Activated CD8-positive, alpha-beta memory T cell treated with anti-CD3 and anti-CD28 coated beads, Interleukin-2, amount 50 U/mL, for 4 hours (primary cell): ENCODE measurements at regions not wholly inside any gene's neighbourhood (a gene's known extent, or its start where the extent isn't known, plus 50 kb on each side); places are given as distances from the start of the nearest gene placed in this dataset.
A peak's percentile ranks its signal among the peaks of the same experiment; 100 is the strongest.
"Not testable (repeated sequence)": the region's sequence is repeated elsewhere in the genome, so short reads cannot be mapped to it uniquely, and the experiment has no call there.

Experiments
- DNase-seq: peaks from one replicate; pipeline ENCODE4 v3.0.0-alpha.2; 2020

DNA sequence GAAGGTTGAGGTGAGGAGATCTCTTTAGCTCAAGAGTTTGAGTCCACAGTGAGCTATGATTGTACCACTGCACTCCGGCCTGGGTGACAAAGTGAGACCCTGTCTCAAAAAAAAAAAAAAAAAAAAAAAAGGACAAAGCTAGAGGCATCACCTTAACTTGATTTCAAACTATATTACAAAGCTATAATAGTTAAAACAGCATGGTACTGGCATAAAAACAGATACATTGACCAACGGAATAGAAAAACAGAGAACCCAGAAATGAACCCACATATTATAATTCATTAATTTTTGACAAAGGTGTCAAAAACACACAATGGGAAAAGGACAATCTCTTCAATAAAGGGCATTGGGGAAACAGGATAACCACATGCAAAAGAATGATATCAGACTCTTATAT lies 50.8 kb upstream of the MBOAT1 start:
- DNase-seq, result no peak

DNA sequence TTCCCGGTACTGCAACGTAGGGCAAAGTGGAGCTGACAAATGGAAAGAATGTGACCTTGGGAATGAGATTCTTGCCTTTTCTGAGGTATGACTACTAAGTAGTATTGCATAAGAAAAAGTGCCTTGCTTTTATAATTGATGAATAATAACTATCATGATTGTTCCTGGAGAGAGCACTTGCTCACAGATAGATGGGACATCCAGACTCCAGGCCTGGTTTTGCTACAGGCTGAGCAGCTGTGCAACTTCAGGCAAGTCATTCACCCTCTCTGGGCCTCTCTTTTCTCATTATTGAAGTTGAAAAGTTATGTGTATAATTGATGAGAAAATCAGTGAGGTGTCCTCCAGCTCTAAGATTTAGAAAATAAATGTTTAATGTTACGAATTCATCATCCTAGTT lies 53.6 kb upstream of the MBOAT1 start:
- no peak for DNase-seq

DNA sequence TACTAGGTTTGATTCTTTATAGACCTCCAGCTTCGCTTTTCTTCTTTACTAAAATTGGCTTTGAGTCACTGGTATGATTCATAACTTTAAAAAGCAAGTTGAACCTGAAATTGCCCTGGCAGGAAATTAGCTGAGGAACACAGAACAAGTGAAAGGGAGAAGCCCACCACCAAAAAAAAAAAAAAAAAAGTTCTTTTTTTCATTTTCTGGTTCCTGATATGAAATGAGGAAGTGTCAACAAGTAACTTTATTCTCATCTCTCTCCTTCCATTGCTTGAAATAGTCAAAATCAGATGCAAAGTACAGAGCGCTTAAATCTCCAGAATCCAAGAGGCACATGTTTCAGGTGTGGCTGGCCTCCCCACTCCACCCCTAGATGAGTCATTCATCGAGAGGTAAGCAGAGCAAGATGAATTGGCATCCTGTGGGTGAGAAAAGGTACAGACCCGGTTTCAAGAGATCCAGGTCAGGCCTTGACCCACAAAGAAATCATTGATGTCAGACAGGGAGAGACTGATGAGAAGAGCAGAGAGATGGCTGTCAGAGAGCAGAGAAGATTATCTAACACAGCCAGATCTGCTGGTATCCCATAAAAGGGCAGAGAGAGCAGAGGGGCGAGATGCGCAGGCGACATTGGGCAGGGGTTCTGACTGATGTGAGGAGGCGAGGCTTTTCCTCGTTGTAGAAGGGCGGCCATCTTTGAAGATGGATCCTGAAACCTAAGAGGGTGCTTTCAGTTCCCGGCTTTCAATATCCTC lies 54.8 kb upstream of the MBOAT1 start:
- DNase-seq, result no peak

DNA sequence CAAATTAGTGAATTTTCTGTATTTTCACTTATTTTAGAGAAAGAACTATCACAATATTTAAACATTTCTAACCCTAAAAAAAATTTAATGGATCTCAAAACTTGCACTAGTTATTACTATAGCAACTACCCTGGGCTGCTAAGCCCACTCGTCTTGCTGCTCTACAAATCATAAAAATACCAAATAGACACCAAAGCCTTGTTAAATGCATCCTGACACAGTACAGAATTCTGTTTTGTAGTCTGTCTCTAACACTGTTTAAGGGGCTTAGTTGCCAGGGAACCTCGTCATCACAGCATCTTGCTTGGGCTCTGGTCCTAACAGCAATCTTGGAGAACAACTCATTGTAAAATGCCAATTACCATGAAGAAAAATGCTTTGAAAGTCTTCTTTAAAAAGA lies 56.9 kb upstream of the MBOAT1 start:
- no peak for DNase-seq

DNA sequence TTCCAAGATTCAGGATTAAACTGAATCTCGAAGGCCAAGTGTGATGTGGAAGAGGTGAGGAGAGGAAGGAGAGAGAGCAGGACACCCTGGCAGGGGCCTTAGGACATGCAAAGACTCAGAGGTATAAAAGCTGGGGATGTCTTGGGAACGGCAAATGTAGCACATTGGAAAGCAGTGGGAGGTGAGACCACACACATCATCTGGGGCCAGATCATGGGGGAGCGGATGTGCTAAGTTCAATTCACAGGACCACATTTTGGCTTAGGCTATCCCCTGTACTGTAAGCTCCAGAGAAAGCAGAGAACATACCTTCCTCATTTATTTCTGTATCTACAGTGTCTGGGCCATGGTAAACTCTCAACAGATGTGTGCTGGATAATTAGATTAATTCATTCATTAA lies 59.5 kb upstream of the MBOAT1 start:
- no peak for DNase-seq

DNA sequence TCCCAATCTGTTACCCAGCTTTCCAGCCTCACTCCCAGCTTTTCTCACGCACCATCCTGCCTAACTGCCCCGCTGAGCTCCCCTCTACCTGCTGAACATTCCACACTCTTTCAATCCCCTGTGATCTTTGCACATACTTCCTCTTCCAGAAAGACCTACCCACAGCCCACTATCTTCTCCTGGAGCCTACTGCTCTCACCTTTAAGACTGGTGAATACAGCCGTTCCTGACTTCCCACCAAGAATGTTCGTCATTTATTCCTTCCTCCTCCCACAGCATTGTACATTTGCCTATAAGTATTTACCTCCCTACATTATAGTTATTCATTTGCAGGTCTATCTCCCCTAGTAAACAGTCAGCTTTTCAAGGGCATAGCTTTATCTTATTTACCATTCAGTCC lies 61.9 kb upstream of the MBOAT1 start:
- no peak for DNase-seq

DNA sequence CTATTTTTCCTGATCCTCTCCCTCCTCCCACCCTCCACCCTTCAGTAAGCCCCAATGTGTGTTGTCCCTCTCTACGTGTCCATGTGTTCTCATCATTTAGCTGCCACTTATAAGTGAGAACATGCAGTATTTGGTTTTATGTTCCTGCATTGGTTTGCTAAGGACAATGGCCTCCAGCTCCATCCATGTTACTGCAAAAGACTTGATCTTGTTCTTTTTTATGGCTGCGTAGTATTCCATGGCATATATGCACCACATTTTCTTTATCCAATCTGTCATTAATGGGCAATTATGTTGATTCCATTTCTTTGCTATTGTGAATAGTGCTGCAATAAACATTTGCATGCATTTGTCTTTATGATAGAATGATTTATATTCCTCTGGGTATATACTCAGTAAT lies 63.6 kb upstream of the MBOAT1 start:
- not testable (repeated sequence) for DNase-seq

DNA sequence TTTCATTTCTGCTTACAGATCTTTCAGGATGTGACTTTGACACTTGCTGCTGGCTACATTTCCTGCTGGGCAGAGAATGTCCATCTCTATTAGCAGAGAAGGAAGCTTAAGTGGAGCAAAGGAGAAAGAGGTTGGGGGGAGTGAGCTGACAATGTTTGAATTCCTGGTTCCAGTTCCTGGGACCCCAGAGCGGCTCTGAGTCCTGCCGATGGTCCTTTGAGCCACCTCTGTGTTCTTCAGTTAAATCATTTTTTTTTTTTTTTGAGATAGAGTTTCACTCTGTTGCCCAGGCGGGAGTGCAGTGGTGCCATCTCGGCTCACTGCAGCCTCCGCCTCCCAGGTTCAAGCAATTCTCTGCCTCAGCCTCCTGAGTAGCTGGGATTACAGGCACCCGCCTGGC lies 65.5 kb upstream of the MBOAT1 start:
- not testable (repeated sequence) for DNase-seq

DNA sequence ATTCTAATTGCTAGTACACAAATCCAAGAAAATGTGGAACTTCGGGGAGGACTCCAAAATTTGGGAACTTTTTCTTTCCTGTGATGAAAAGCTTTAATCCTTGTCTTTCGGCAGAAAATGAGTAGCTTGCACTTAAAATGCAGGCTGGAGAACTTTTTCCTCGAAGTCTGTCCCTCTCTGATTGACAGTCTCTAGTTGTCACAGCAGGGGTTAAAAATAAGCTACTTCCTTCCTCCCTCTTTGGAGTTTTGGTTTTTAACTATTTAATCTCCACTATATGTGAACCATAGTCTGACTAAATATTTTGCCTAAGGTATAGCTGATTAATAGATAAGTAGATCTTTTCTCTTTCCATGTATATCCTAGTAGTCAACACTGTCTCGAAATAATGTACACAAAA lies 66.8 kb upstream of the MBOAT1 start:
- no peak for DNase-seq

DNA sequence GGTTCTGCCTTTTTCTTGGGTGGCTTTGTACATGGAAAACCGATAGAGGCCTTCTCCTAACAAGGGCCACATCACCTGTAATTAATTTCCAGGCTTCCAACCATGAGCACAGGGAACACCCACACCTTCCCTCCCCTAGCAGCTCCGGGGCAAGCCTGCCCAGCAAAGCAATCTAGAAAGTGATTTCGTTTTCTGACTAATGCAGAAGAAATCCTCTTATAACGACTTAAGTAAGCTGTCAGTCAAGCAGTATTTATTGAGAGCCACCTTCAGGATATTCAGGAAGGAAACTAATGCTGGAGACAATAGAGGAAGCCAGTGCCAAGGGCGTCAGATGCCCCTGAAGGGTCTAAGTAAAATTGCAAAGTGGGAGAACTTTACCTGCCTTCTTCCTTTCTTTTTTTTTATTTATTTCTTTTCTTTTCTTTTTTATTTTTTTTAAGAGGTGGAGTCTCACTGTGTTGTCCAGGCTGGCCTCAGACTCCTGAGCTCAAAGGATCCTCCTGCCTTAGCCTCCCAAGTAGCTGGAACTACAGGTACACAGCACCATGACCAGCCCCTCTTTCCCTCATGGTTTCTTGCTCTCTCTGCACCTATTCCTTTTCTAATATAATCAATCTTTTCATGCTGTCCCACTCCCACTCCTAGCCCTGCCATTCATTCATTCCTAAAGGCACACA lies 67.5 kb upstream of the MBOAT1 start:
- no peak for DNase-seq

DNA sequence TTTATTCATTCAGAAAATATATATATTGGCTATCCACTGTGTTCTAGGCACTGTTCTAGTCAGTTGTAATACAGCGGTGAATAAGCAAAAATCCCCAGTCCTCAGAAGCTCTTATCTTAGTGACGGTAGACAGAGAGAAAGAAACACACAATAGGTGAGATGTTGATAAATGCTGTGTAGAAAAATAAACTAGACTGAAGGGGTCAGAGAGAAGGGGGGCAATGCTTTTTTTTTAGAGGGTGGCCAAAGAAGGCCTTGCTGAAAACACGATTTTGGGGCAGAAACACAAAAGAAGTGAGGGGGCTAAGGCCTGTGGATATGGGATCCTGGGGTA lies 68.0 kb upstream of the MBOAT1 start:
- no peak for DNase-seq

DNA sequence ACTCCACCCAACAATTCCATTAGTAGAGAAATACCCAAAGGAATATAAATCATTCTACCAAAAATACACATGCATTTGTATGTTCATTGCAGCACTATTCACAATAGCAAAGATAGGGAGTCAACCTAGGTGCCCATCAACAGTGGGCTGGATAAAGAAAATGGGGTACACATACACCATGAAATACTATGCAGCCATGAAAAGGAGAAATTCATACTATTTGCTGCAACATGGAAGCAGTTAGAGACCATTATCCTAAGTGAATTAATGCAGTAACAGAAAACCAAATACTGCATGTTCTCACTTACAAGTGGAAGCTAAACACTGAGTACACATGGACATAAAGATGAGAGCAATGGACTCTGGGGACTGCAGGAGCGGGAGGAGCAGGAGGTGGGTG lies 72.4 kb upstream of the MBOAT1 start:
- no peak for DNase-seq

DNA sequence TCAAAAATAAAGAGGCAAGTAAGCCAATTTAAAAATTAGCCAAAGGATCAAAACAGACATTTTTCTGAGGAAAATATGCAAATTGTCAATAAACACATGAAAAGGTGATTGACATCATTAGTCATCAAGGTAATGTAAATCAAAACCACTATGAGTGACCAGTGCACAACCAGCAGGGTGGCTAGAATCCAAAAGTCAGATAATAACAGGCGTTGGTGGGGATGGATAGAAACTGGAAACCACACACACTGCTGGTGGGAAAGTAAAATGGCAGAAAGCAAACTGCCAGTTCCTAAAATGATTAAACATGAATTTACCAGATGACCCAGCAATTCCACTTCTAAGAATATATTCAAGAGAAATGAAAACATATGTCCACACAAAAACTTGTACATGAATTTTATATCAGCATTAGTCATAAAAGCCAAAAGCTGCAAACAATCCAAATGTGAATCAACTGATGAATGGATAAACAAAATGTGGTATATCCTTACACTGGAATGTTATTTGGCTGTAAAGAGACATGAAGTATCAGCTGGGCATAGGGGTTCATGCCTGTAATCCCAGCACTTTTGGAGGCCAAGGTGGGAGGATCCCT lies 74.8 kb upstream of the MBOAT1 start:
- DNase-seq, result no peak

DNA sequence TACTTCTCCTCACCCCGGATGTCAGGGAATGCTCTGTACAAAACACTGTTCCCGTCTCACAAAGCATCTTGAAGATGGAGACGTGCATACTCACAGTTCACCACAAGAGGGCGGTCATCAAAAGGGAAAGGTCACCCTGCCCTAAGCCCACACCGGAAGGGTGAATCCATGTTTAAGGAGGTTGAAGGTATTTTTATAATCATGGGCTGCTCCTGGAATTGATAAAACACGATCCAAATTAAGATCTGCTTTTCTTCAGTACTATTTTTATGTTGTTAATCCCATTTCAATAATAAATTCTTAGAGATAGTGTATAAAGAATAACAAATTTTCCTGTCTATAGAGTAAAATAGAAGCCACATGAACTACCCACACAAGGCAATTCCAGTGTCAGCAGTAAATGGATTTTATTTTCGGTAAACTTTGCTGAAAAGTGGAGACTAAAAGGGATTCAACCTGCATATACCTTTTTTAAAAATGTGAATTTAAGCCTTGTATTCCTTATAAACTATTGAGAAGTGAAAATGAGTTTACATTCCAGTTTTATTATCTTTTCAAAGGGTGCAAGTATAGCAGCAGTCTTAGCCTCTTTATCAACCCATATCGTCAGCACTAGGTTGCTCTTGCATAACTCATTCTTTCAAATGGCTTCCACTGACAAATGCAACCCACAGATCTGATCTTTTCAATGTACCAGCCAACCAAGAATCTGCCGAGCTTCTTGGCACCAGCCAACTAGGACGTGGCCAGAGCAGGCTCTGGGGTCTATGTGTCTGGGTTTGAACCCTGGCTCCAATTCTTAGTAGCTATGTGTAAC lies 79.7 kb upstream of the MBOAT1 start:
- peak; percentile 76 for DNase-seq

DNA sequence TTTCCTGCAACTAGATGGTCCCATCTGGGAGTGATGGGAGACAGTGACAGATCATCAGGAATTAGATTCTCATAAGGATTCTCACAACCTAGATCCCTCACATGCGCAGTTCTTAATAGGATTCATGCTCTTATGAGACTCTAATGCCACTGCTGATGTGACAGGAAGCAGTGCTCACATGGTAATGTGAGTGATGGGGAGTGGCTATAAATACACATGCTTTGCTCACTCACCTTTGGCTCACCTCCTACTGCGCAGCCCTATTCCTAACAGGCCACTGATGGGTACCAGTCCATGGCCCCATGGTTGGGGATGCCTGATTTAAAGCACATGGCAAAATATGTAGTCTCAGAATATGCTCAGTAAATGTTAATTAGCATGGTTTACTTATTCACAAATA lies 80.6 kb upstream of the MBOAT1 start:
- DNase-seq, result no peak

DNA sequence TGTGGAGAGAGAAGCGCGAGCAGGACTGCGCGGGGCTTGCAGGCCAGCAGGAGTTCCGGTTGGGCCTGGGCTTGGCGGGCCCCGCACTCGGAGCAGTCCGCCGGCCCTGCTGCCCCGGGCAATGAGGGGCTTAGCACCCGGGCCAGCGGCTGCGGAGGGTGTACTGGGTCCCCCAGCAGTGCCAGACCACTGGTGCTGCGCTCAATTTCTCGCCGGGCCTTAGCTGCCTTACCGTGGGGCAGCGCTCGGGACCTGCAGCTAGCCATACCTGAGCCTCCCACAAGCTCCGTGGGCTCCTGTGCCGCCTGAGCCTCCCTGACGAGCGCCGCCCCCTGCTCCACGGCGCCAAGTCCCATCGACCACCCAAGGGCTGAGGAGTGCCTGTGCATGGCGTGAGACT lies 89.0 kb upstream of the MBOAT1 start:
- no peak for DNase-seq

DNA sequence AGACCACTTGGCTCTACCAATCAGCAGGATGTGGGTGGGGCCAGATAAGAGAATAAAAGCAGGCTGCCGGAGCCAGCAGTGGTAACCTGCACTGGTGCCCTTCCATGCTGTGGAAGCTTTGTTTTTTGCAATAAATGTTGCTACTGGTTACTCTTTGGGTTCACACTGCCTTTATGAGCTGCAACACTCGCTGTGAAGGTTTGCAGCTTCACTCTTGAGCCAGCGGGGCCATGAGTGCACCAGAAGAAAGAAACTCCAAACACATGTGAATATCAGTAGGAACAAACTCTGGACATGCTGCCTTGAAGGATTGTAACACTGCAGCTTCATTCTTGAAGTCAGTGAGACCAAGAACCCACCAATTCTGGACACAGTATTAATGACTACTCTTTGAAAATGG lies 89.9 kb upstream of the MBOAT1 start:
- DNase-seq, result no peak

DNA sequence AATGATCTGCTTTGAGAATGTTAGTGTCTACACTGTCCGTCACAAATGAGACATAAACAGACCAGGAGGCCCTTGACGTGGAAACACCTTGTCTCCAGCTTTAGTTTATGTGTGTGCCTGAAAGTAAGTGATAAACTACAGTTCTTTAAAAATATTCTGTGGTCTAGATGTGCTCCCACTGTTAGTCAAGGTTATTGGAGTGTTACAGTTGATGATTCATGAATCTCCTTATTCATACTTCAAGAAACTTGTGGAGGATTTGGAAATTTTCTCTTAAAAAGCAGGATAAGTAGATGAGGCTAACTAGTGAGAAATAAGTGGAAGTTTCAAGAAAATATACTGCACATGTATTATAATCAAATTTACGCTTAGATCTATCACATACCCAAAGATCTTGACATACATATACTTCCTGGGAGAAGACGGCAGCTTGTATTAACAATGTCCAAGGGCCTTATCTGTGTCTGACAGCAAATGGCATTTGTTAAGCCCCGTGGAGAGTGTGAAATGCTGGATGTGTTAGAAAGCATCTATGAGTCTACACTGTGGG lies 90.5 kb upstream of the MBOAT1 start:
- no peak for DNase-seq

DNA sequence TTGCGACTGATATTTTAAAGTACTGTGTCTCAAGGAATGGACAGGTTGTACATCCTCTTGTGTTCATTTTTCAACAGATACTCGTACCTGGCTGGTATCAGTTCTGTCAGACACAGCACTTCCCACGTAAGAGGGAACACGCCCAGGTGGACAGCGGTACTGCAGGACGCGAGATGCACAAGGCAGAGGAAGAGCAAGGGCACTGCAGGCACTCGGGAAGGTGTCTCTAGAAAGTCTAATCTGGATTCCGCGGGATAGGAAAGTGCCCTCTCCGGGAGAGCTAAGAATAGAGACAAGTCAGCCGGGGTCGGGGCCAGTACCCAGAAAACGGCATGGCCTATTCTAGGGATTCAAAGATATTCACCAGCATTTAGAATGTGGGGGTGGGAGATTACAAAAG lies 94.2 kb upstream of the MBOAT1 start:
- no peak for DNase-seq

DNA sequence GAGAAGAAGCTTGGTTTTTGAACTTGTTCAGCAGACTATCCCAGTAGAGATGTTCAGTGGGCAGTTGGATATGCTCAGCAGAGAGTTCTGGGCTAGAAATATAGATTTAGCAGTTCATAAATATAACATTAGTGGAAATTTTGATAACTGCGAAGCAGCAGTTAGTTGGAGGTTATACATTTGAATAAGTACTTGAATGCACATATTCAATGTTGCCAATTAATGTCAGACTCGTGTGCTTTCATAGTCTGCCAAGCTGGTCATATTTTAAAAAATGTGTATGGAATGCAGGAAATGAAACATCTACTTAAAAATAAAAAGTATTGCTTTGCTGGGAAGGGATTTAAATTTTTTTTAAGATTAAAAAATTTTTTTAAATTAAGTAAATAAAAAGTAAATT lies 92.5 kb upstream of the E2F3 start:
- no peak for DNase-seq

DNA sequence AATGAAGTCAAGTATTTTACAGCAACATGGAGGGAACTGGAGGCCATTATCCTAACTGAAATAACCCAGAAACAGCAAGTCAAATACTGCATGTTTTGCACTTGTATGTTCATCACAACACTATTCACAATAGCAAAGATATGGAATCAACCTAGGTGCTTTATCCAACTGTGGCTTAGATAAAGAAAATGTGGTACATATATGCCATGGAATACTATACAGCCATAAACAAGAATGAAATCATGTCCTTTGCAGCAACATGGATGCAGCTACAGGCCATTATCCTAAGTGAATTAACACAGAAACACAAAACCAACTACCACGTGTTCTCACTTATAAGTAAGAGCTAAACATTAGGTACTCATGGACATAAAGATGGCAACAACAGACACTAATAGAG lies 91.5 kb upstream of the E2F3 start:
- no peak for DNase-seq

DNA sequence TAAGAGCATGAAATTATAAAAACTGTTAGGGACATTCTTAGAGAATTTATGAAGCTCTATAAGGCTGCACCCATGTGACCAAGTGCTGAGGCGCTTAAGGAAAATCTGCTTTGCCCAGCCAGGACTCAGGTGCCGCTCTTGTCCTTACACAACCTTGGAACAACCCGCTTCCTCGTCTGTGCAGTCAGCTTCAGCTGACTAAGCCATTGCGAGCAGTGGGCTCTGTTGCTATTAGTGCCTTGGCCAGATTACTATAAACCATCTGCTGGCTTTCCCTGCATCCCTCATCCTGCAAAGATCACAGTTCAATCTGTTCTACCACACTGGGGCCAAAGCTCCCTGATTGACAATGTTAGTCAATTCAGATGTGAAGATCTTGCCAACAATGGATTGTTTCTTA lies 89.1 kb upstream of the E2F3 start:
- no peak for DNase-seq

DNA sequence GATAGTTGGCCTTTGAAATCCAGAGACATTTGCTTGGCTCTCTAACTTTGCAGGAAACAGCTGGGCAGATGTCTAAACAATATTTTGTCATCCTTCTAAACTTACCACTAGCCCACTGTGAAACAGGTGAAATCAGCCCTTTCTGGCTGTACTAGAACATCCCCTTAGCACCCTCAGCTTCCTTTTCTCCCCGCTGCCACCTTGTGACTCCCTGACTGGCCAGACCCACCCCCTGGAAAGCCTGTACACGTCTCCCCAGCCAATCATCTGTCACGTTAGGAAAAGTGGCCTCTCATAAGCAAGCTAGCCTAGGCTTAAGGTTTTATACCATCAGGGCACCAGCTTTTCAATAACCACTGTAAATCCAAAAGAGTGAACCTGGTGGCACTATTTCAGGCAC lies 88.6 kb upstream of the E2F3 start:
- DNase-seq, result no peak
